Activated naive CD4-positive, alpha-beta T cell treated with anti-CD3 and anti-CD28 coated beads, Interleukin-2, amount 50 U/mL, for 72 hours (primary cell): ENCODE measurements at regions not wholly inside any gene's neighbourhood (a gene's known extent, or its start where the extent isn't known, plus 50 kb on each side); places are given as distances from the start of the nearest gene placed in this dataset.

Source experiments
- ATAC-seq, 2 donors: fragments of 150-1000 bp; cut with Tn5 transposase; 2 replicates each; pipeline ENCODE4 v1.10.0; 2021; ENCODE audit warnings: mild to moderate bottlenecking in 2 of 2, moderate library complexity in 2 of 2
- DNase-seq, 2 donors: peaks; one replicate each; pipeline ENCODE4 v3.0.0; 2021 to 2022; ENCODE audit warnings: low spot score in 2 of 2
- H3K27ac Mint-ChIP-seq, 2 donors: one replicate each; pipeline ENCODE4 v1.8.0; 2022; ENCODE audit warnings: mild to moderate bottlenecking in 2 of 2, mixed read lengths in 2 of 2
- H3K36me3 Mint-ChIP-seq, 2 donors: one replicate each; pipeline ENCODE4 v1.8.0; 2022; ENCODE audit warnings: mixed read lengths in 2 of 2
- H3K9me3 Mint-ChIP-seq, 2 donors: one replicate each; pipeline ENCODE4 v1.8.0; 2022; ENCODE audit warnings: mixed read lengths in 2 of 2

GRCh38 chr5:2219149-2219776 lies 336.5 kb upstream of the IRX4 start:
- Mint-ChIP-seq H3K27ac (no peak overlapping the region), H3K9me3 (peaks cover 0 to 10% of the 10 kb centered on the region in 2 donors), H3K36me3 (no peaks in the 10 kb centered on the region)
- ATAC-seq (no peak), DNase-seq (no peak)

- Mint-ChIP-seq H3K36me3 (no peaks in the 10 kb centered on the region), H3K9me3 (peaks cover 0 to 10% of the 10 kb centered on the region in 2 donors), H3K27ac (no peak overlapping the region)
- no peak for ATAC-seq
- no peak for DNase-seq
Observed at GRCh38 chr5:2217219-2217618, 334.5 kb upstream of the IRX4 start.

GRCh38 chr5:2214910-2215590 lies 332.3 kb upstream of the IRX4 start:
- DNase-seq (no peak), ATAC-seq (no peak)
- Mint-ChIP-seq H3K27ac (no peak overlapping the region), H3K36me3 (no peaks in the 10 kb centered on the region), H3K9me3 (peaks cover 0 to 10% of the 10 kb centered on the region in 2 donors)

- Mint-ChIP-seq H3K36me3 (no peaks in the 10 kb centered on the region), H3K27ac (no peak overlapping the region), H3K9me3 (no peaks in the 10 kb centered on the region)
- ATAC-seq (no peak), DNase-seq (no peak)
Observed at GRCh38 chr5:2213121-2213730, 330.5 kb upstream of the IRX4 start.

- no peak overlapping the region for H3K27ac Mint-ChIP-seq
Observed at GRCh38 chr5:2212481-2212880, 329.8 kb upstream of the IRX4 start.

GRCh38 chr5:2208239-2208544 lies 325.5 kb upstream of the IRX4 start:
- H3K27ac Mint-ChIP-seq: no peak overlapping the region
- peaks cover 0 to 4% of the 10 kb centered on the region in 2 donors for H3K36me3 Mint-ChIP-seq
- DNase-seq: no peak
- ATAC-seq: no peak
- no peaks in the 10 kb centered on the region for H3K9me3 Mint-ChIP-seq

More at GRCh38 chr5:2212481-2212880, 329.8 kb upstream of the IRX4 start:
- Mint-ChIP-seq H3K36me3 (no peaks in the 10 kb centered on the region), H3K9me3 (no peaks in the 10 kb centered on the region)
- ATAC-seq (no peak), DNase-seq (no peak)

GRCh38 chr5:2207416-2208238 lies 324.9 kb upstream of the IRX4 start:
- Mint-ChIP-seq H3K36me3 (peaks cover 0 to 4% of the 10 kb centered on the region in 2 donors), H3K27ac (no peak overlapping the region), H3K9me3 (no peaks in the 10 kb centered on the region)
- DNase-seq: no peak
- no peak for ATAC-seq

- ATAC-seq (no peak), DNase-seq (no peak)
- H3K27ac Mint-ChIP-seq: no peak overlapping the region
- no peaks in the 10 kb centered on the region for H3K9me3 Mint-ChIP-seq
- H3K36me3 Mint-ChIP-seq: peaks cover 0 to 4% of the 10 kb centered on the region in 2 donors
Observed at GRCh38 chr5:2207109-2207399, 324.3 kb upstream of the IRX4 start.

GRCh38 chr5:2206293-2207108 lies 323.8 kb upstream of the IRX4 start:
- Mint-ChIP-seq H3K36me3 (peaks cover 0 to 4% of the 10 kb centered on the region in 2 donors), H3K27ac (no peak overlapping the region), H3K9me3 (no peaks in the 10 kb centered on the region)
- DNase-seq (no peak), ATAC-seq (no peak)

- DNase-seq (no peak), ATAC-seq (no peak)
- Mint-ChIP-seq H3K36me3 (peaks cover 0 to 4% of the 10 kb centered on the region in 2 donors), H3K9me3 (no peaks in the 10 kb centered on the region), H3K27ac (no peak overlapping the region)
Observed at GRCh38 chr5:2205596-2206226, 323.0 kb upstream of the IRX4 start.

GRCh38 chr5:2205185-2205585 lies 322.5 kb upstream of the IRX4 start:
- DNase-seq (no peak), ATAC-seq (no peak)
- Mint-ChIP-seq H3K36me3 (peaks cover 0 to 4% of the 10 kb centered on the region in 2 donors), H3K27ac (no peak overlapping the region), H3K9me3 (no peaks in the 10 kb centered on the region)

- ATAC-seq (no peak), DNase-seq (no peak)
- H3K9me3 Mint-ChIP-seq: no peaks in the 10 kb centered on the region
- H3K36me3 Mint-ChIP-seq: peaks cover 0 to 4% of the 10 kb centered on the region in 2 donors
- no peak overlapping the region for H3K27ac Mint-ChIP-seq
Observed at GRCh38 chr5:2204366-2205184, 321.9 kb upstream of the IRX4 start.

- H3K9me3 Mint-ChIP-seq: no peaks in the 10 kb centered on the region
- H3K36me3 Mint-ChIP-seq: peaks cover 0 to 4% of the 10 kb centered on the region in 2 donors
- no peak overlapping the region for H3K27ac Mint-ChIP-seq
- no peak for ATAC-seq
- no peak for DNase-seq
Observed at GRCh38 chr5:2203774-2204173, 321.0 kb upstream of the IRX4 start.

- DNase-seq: no peak
- Mint-ChIP-seq H3K36me3 (peaks cover 0 to 9% of the 10 kb centered on the region in 2 donors), H3K9me3 (peaks cover 3 to 4% of the 10 kb centered on the region in 2 donors), H3K27ac (no peak overlapping the region)
- no peak for ATAC-seq
Observed at GRCh38 chr5:2201832-2202231, 319.1 kb upstream of the IRX4 start.

GRCh38 chr5:2201421-2201820 lies 318.7 kb upstream of the IRX4 start:
- peaks cover 0 to 10% of the 10 kb centered on the region in 2 donors for H3K36me3 Mint-ChIP-seq
- ATAC-seq (no peak), DNase-seq (no peak)
- H3K9me3 Mint-ChIP-seq: peaks cover 3 to 4% of the 10 kb centered on the region in 2 donors
- H3K27ac Mint-ChIP-seq: no peak overlapping the region
